ENCODE measurements at regions not wholly inside any gene's neighbourhood (a gene's known extent, or its start where the extent isn't known, plus 50 kb on each side); places are given as distances from the start of the nearest gene placed in this dataset.
A peak's percentile ranks its signal among the peaks of the same experiment; 100 is the strongest.

GRCh38 chr5:121108725-121109124 lies 644.6 kb downstream of the PRR16 start:
- DNase-seq (ENCODE audit: low read depth) = no peak
- no peak for TF ChIP-seq CTCF (IDR thresholded peaks at IDR 0.05; ENCODE audit: control insufficient read depth, insufficient read depth, low read depth, low read length, missing control alignments)
- H3K4me3 ChIP-seq (ENCODE audit: control insufficient read depth, low read depth, low read length) = no peak overlapping the region

- no peak for TF ChIP-seq CTCF (IDR thresholded peaks at IDR 0.05; ENCODE audit: control insufficient read depth, insufficient read depth, low read depth, low read length, missing control alignments)
These were observed 645.7 kb downstream of the PRR16 start for GRCh38 chr5:121109817-121110216.

GRCh38 chr5:121121786-121122185 lies 657.7 kb downstream of the PRR16 start:
- H3K4me3 ChIP-seq (ENCODE audit: control insufficient read depth, low read depth, low read length) = no peak overlapping the region
- DNase-seq (ENCODE audit: low read depth) = no peak
- no peak for TF ChIP-seq CTCF (IDR thresholded peaks at IDR 0.05; ENCODE audit: control insufficient read depth, insufficient read depth, low read depth, low read length, missing control alignments)

More at GRCh38 chr5:121109817-121110216, 645.7 kb downstream of the PRR16 start:
- DNase-seq (ENCODE audit: low read depth) = no peak
- no peak overlapping the region for H3K4me3 ChIP-seq (ENCODE audit: control insufficient read depth, low read depth, low read length)

GRCh38 chr5:121138495-121138907 lies 674.4 kb downstream of the PRR16 start:
- no peak overlapping the region for H3K4me3 ChIP-seq (ENCODE audit: control insufficient read depth, low read depth, low read length)
- DNase-seq (ENCODE audit: low read depth) = no peak
- no peak for TF ChIP-seq CTCF (IDR thresholded peaks at IDR 0.05; ENCODE audit: control insufficient read depth, insufficient read depth, low read depth, low read length, missing control alignments)

GRCh38 chr5:121138952-121139351 lies 674.9 kb downstream of the PRR16 start:
- TF ChIP-seq CTCF (IDR thresholded peaks at IDR 0.05; ENCODE audit: control insufficient read depth, insufficient read depth, low read depth, low read length, missing control alignments) = no peak
- no peak for DNase-seq (ENCODE audit: low read depth)
- no peak overlapping the region for H3K4me3 ChIP-seq (ENCODE audit: control insufficient read depth, low read depth, low read length)

- no peak overlapping the region for H3K4me3 ChIP-seq (ENCODE audit: control insufficient read depth, low read depth, low read length)
- peak; percentile 5 for DNase-seq (ENCODE audit: low read depth)
- TF ChIP-seq CTCF (IDR thresholded peaks at IDR 0.05; ENCODE audit: control insufficient read depth, insufficient read depth, low read depth, low read length, missing control alignments) = no peak
These were observed 680.7 kb downstream of the PRR16 start for GRCh38 chr5:121144764-121145163.

GRCh38 chr5:121151534-121151933 lies 687.4 kb downstream of the PRR16 start:
- no peak overlapping the region for H3K4me3 ChIP-seq (ENCODE audit: control insufficient read depth, low read depth, low read length)
- TF ChIP-seq CTCF (IDR thresholded peaks at IDR 0.05; ENCODE audit: control insufficient read depth, insufficient read depth, low read depth, low read length, missing control alignments) = no peak
- DNase-seq (ENCODE audit: low read depth) = no peak

All from AG09309 (cell line).